ENCODE measurements at regions not wholly inside any gene's neighbourhood (a gene's known extent, or its start where the extent isn't known, plus 50 kb on each side); places are given as distances from the start of the nearest gene placed in this dataset.
"Not testable (repeated sequence)": the region's sequence is repeated elsewhere in the genome, so short reads cannot be mapped to it uniquely, and the experiment has no call there.

DNA sequence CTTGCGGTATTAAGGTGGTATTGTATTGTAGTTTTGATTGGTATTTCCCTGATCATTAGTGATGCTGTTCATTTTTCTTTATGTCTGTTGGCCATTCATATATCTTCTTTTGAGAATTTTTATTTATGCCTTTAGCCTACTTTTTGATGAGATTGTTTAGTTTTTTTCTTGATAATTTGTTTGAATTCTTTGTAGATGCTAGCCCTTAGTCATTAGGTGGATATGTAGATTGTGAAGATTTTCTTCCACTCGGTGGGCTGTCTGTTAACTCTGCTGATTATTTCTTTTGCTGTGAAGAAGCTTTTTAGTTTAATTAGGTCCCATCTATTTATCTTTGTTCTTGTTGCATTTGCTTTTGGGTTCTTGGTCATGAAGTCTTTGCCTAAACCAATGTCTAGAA, 115.4 kb downstream of the VPREB1 start:
- no peak for FAIRE-seq
- no peak for DNase-seq
- Histone ChIP-seq H3K4me1 (ENCODE audit: control insufficient read depth in 3 of 3, insufficient read depth in 2 of 3, low read depth in 1 of 3, low read length in 2 of 3) (peaks cover 0 to 3% (median 0%) of the 10 kb centered on the region in 3 donors), H3K27ac (ENCODE audit: low read depth in 1 of 3, low read length in 2 of 3) (no peak overlapping the region), H3K27me3 (ENCODE audit: control insufficient read depth in 3 of 3, insufficient read depth in 3 of 3, low read length in 3 of 3) (peaks cover 0 to under 1% (median 0%) of the 10 kb centered on the region in 3 donors), H3K9me3 (ENCODE audit: control insufficient read depth in 2 of 2, insufficient read depth in 1 of 2, low read depth in 1 of 2, low read length in 1 of 2) (no peaks in the 10 kb centered on the region), H3K36me3 (ENCODE audit: control insufficient read depth in 3 of 3, insufficient read depth in 2 of 3, low read depth in 1 of 3, low read length in 3 of 3) (no peaks in the 10 kb centered on the region), H3K4me3 (ENCODE audit: low read depth in 1 of 3, low read length in 3 of 3) (no peak overlapping the region)
- WGBS, 3 donors, result 73 to 83% (median 82%) methylated on average over 2 of the region's 2 CpGs

DNA sequence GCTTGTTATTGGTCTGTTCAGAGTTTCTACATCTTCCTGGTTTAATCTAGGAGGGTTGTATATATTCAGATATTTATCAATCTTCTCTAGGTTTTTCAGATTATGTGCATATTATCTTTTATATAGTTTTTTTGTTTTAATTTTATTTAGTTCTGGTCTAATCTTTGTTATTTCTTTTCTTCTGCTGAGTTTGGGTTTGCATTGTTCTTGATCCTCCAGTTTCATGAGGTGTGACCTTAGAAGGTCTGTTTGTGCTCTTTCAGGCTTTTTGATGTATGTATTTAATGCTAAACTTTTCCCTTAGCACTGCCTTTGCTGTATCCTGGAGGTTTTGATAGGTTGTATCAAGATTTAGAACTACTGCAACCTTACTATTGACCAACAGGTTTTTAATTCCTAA, 117.7 kb downstream of the VPREB1 start:
- Histone ChIP-seq H3K27me3 (ENCODE audit: control insufficient read depth in 3 of 3, insufficient read depth in 3 of 3, low read length in 3 of 3) (no peaks in the 10 kb centered on the region), H3K4me1 (ENCODE audit: control insufficient read depth in 3 of 3, insufficient read depth in 2 of 3, low read depth in 1 of 3, low read length in 2 of 3) (peaks cover 0 to 10% (median 0%) of the 10 kb centered on the region in 3 donors), H3K36me3 (ENCODE audit: control insufficient read depth in 3 of 3, insufficient read depth in 2 of 3, low read depth in 1 of 3, low read length in 3 of 3) (no peaks in the 10 kb centered on the region), H3K27ac (ENCODE audit: low read depth in 1 of 3, low read length in 2 of 3) (no peak overlapping the region), H3K9me3 (ENCODE audit: control insufficient read depth in 2 of 2, insufficient read depth in 1 of 2, low read depth in 1 of 2, low read length in 1 of 2) (no peaks in the 10 kb centered on the region), H3K4me3 (ENCODE audit: low read depth in 1 of 3, low read length in 3 of 3) (no peak overlapping the region)
- FAIRE-seq (no peak), DNase-seq (no peak)

DNA sequence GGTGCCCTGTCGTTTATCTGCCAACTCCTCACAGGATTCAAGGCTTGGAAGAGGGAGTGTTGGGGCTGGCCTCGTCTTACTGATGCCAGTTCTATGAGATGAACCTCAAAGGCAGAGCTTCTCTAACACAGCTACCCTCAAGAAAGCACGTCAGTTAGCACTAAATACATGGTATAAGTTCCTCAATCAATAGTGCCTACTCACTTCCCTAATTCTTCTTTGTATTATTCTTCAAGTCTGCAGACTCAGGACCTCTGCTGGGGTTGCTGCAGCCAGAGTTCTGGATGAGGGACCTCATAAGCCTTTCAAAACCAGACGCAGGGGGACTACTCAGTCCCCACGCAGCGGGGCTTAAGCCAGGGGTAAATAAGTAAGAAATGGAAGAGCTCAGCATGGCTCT, 118.3 kb downstream of the VPREB1 start:
- Histone ChIP-seq H3K27me3 (ENCODE audit: control insufficient read depth in 3 of 3, insufficient read depth in 3 of 3, low read length in 3 of 3) (no peaks in the 10 kb centered on the region), H3K4me1 (ENCODE audit: control insufficient read depth in 3 of 3, insufficient read depth in 2 of 3, low read depth in 1 of 3, low read length in 2 of 3) (peaks cover 0 to 10% (median 0%) of the 10 kb centered on the region in 3 donors), H3K27ac (ENCODE audit: low read depth in 1 of 3, low read length in 2 of 3) (no peak overlapping the region), H3K9me3 (ENCODE audit: control insufficient read depth in 2 of 2, insufficient read depth in 1 of 2, low read depth in 1 of 2, low read length in 1 of 2) (no peaks in the 10 kb centered on the region), H3K36me3 (ENCODE audit: control insufficient read depth in 3 of 3, insufficient read depth in 2 of 3, low read depth in 1 of 3, low read length in 3 of 3) (no peaks in the 10 kb centered on the region), H3K4me3 (ENCODE audit: low read depth in 1 of 3, low read length in 3 of 3) (no peak overlapping the region)
- 50 to 62% (median 53%) methylated on average over 6 of the region's 6 CpGs for WGBS, 3 donors
- FAIRE-seq (no peak), DNase-seq (no peak)

DNA sequence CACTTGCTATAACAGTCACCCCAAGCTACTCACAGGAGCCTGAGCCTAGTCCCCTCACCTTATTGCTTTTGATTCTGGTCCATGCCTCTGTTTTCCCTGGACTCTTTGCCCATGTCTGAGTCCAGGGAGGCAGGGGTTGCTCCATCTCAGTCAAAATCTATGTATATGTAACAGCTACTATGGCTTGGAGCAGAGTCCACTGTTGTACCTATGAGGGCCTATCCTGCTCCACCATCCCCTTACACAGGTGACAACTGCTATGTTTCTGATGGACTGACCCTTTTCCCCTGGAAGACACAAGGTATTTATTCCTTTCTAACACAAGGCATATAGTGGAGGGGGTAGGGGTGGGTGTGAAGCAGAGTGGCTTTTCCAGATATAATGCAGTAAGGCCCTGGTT, 119.6 kb downstream of the VPREB1 start:
- Histone ChIP-seq H3K27me3 (ENCODE audit: control insufficient read depth in 3 of 3, insufficient read depth in 3 of 3, low read length in 3 of 3) (no peaks in the 10 kb centered on the region), H3K4me3 (ENCODE audit: low read depth in 1 of 3, low read length in 3 of 3) (no peak overlapping the region), H3K36me3 (ENCODE audit: control insufficient read depth in 3 of 3, insufficient read depth in 2 of 3, low read depth in 1 of 3, low read length in 3 of 3) (no peaks in the 10 kb centered on the region), H3K9me3 (ENCODE audit: control insufficient read depth in 2 of 2, insufficient read depth in 1 of 2, low read depth in 1 of 2, low read length in 1 of 2) (no peaks in the 10 kb centered on the region), H3K27ac (ENCODE audit: low read depth in 1 of 3, low read length in 2 of 3) (no peak overlapping the region), H3K4me1 (ENCODE audit: control insufficient read depth in 3 of 3, insufficient read depth in 2 of 3, low read depth in 1 of 3, low read length in 2 of 3) (peaks cover 0 to 21% (median 0%) of the 10 kb centered on the region in 3 donors)
- no peak for DNase-seq
- no peak for FAIRE-seq

DNA sequence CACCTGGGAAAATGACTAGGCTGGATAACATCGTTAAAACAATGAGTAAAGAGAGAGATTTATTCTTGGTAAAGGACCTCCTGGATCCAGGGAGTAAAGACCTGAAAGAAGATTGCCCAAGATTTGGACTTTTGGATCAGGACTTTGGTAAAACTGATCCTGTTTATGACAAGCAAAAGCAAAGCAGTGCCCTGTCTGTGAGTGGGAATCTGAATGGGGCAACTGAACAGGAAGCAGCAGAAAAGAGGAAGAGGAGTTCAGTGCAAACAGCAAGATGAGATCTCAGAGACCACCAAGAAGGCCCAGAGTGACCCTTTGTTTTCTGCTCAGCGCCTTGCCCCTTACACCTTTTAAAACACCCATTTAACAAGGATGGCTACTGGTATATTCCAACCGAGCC, 122.0 kb downstream of the VPREB1 start:
- Histone ChIP-seq H3K36me3 (ENCODE audit: control insufficient read depth in 3 of 3, insufficient read depth in 2 of 3, low read depth in 1 of 3, low read length in 3 of 3) (no peaks in the 10 kb centered on the region), H3K9me3 (ENCODE audit: control insufficient read depth in 2 of 2, insufficient read depth in 1 of 2, low read depth in 1 of 2, low read length in 1 of 2) (no peaks in the 10 kb centered on the region), H3K4me1 (ENCODE audit: control insufficient read depth in 3 of 3, insufficient read depth in 2 of 3, low read depth in 1 of 3, low read length in 2 of 3) (peaks cover 0 to 30% (median 0%) of the 10 kb centered on the region in 3 donors), H3K4me3 (ENCODE audit: low read depth in 1 of 3, low read length in 3 of 3) (no peak overlapping the region), H3K27ac (ENCODE audit: low read depth in 1 of 3, low read length in 2 of 3) (no peak overlapping the region), H3K27me3 (ENCODE audit: control insufficient read depth in 3 of 3, insufficient read depth in 3 of 3, low read length in 3 of 3) (no peaks in the 10 kb centered on the region)
- DNase-seq (peak in 1 of 2 donors; percentile 55), FAIRE-seq (no peak)
- 26 to 30% (median 30%) methylated on average over 3 of the region's 3 CpGs for WGBS, 3 donors

DNA sequence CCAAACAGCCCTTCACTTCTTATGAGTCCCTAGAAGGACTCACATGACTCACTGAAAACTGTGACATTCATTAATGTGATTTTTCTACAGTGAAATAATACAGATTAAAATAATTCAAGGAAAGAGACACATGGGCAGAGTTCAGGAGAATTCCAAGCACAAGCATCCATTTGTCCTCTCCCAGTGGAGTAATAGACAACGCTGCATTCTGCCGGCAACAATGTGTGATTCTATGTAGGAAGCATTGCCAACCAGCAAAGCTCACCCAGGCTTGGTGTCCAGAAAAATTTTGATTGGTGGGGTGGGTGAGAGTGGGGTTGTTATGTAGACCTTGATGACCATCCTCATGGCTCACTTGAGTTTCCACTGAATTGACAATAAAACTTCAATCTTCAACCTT, 123.9 kb downstream of the VPREB1 start:
- WGBS, 3 donors, result 71 to 80% (median 79%) methylated on average over 2 of the region's 2 CpGs
- Histone ChIP-seq H3K27ac (ENCODE audit: low read depth in 1 of 3, low read length in 2 of 3) (peak overlapping the region in 1 of 3 donors; percentile 83), H3K9me3 (ENCODE audit: control insufficient read depth in 2 of 2, insufficient read depth in 1 of 2, low read depth in 1 of 2, low read length in 1 of 2) (no peaks in the 10 kb centered on the region), H3K4me1 (ENCODE audit: control insufficient read depth in 3 of 3, insufficient read depth in 2 of 3, low read depth in 1 of 3, low read length in 2 of 3) (peaks cover 0 to 30% (median 0%) of the 10 kb centered on the region in 3 donors), H3K4me3 (ENCODE audit: low read depth in 1 of 3, low read length in 3 of 3) (no peak overlapping the region), H3K27me3 (ENCODE audit: control insufficient read depth in 3 of 3, insufficient read depth in 3 of 3, low read length in 3 of 3) (no peaks in the 10 kb centered on the region), H3K36me3 (ENCODE audit: control insufficient read depth in 3 of 3, insufficient read depth in 2 of 3, low read depth in 1 of 3, low read length in 3 of 3) (no peaks in the 10 kb centered on the region)
- DNase-seq, result no peak
- no peak for FAIRE-seq

DNA sequence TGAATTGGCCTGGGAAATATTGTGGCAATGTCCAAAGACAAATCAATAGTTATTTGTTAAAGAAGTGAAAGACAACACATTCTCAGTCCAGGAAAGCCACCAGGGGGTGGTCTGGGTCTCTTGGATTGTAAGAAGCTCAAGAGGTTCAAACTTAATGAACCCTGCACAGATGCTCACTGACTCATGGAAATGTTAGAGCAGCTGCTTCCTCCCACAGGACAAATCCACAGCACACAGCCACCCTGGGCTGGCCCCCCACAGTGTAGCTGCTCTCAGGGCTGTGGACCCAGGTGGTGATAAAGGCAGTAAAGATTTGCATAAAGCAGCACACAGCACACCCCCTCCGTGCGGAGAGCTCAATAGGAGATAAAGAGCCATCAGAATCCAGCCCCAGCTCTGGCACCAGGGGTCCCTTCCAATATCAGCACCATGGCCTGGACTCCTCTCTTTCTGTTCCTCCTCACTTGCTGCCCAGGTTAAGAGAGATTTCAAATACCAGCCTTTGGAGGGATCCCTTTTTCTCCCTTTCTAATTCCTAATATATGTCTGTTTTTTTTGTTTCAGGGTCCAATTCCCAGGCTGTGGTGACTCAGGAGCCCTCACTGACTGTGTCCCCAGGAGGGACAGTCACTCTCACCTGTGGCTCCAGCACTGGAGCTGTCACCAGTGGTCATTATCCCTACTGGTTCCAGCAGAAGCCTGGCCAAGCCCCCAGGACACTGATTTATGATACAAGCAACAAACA, 124.8 kb downstream of the VPREB1 start:
- H3K9me3 ChIP-seq (ENCODE audit: control insufficient read depth in 2 of 2, insufficient read depth in 1 of 2, low read depth in 1 of 2, low read length in 1 of 2); H3K27me3 ChIP-seq (ENCODE audit: control insufficient read depth in 3 of 3, insufficient read depth in 3 of 3, low read length in 3 of 3); H3K4me3 ChIP-seq (ENCODE audit: low read depth in 1 of 3, low read length in 3 of 3); H3K36me3 ChIP-seq (ENCODE audit: control insufficient read depth in 3 of 3, insufficient read depth in 2 of 3, low read depth in 1 of 3, low read length in 3 of 3); FAIRE-seq: not testable (repeated sequence)
- peak; percentile 19 to 89 for DNase-seq
- Histone ChIP-seq H3K27ac (ENCODE audit: low read depth in 1 of 3, low read length in 2 of 3) (peak overlapping the region in 1 of 3 donors; percentile 83), H3K4me1 (ENCODE audit: control insufficient read depth in 3 of 3, insufficient read depth in 2 of 3, low read depth in 1 of 3, low read length in 2 of 3) (peaks cover 0 to 30% (median 0%) of the 10 kb centered on the region in 3 donors)
- WGBS, 3 donors, result 0 to 20% (median 6%) methylated on average over 2 of the region's 2 CpGs

DNA sequence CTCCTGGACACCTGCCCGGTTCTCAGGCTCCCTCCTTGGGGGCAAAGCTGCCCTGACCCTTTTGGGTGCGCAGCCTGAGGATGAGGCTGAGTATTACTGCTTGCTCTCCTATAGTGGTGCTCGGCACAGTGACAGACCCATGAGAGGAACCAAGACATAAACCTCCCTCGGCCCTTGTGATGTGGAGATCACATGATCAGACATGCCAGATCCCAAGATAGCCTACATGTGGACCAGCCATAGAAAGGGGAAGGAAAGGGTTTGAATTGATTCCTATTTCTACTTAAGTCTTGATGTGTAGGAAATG, 125.3 kb downstream of the VPREB1 start:
- Histone ChIP-seq H3K27me3 (ENCODE audit: control insufficient read depth in 3 of 3, insufficient read depth in 3 of 3, low read length in 3 of 3) (no peaks in the 10 kb centered on the region), H3K36me3 (ENCODE audit: control insufficient read depth in 3 of 3, insufficient read depth in 2 of 3, low read depth in 1 of 3, low read length in 3 of 3) (no peaks in the 10 kb centered on the region), H3K9me3 (ENCODE audit: control insufficient read depth in 2 of 2, insufficient read depth in 1 of 2, low read depth in 1 of 2, low read length in 1 of 2) (no peaks in the 10 kb centered on the region), H3K4me1 (ENCODE audit: control insufficient read depth in 3 of 3, insufficient read depth in 2 of 3, low read depth in 1 of 3, low read length in 2 of 3) (peaks cover 0 to 30% (median 0%) of the 10 kb centered on the region in 3 donors), H3K4me3 (ENCODE audit: low read depth in 1 of 3, low read length in 3 of 3) (no peak overlapping the region), H3K27ac (ENCODE audit: low read depth in 1 of 3, low read length in 2 of 3) (peak overlapping the region in 1 of 3 donors; percentile 48)
- DNase-seq, result peak in 1 of 2 donors; percentile 44
- 49 to 58% (median 50%) methylated on average over 4 of the region's 4 CpGs for WGBS, 3 donors
- no peak for FAIRE-seq

DNA sequence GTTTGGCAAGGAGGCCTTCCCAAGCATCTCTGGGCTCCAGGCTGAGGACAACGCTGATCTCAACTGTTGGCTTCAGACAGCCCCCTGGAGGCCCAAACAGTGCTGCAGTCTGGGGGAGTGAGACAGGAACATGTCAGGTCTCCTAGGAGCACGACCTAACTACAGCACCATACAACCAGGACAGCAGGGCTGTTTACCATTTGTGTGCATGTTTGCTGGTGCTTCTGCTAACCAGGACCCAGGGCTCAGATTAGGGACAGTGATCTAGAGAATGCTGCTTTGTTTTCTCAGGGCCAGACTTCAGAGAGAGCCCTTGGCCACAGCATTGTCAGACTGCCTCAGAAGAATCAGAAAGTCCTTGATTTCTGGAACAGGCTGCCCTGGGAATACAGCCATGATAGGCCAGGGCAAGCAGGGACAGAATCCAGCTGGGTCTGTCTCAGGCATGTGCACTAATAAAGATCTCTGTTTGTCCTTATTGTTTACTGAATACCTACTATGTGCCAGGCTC, 126.5 kb downstream of the VPREB1 start:
- 17 to 32% (median 30%) methylated on average over 2 of the region's 2 CpGs for WGBS, 3 donors

More for the DNA sequence above, 126.5 kb downstream of the VPREB1 start:
- Histone ChIP-seq H3K27me3 (ENCODE audit: control insufficient read depth in 3 of 3, insufficient read depth in 3 of 3, low read length in 3 of 3) (no peaks in the 10 kb centered on the region), H3K4me1 (ENCODE audit: control insufficient read depth in 3 of 3, insufficient read depth in 2 of 3, low read depth in 1 of 3, low read length in 2 of 3) (peaks cover 0 to 30% (median 0%) of the 10 kb centered on the region in 3 donors), H3K36me3 (ENCODE audit: control insufficient read depth in 3 of 3, insufficient read depth in 2 of 3, low read depth in 1 of 3, low read length in 3 of 3) (no peaks in the 10 kb centered on the region), H3K27ac (ENCODE audit: low read depth in 1 of 3, low read length in 2 of 3) (no peak overlapping the region), H3K4me3 (ENCODE audit: low read depth in 1 of 3, low read length in 3 of 3) (no peak overlapping the region), H3K9me3 (ENCODE audit: control insufficient read depth in 2 of 2, insufficient read depth in 1 of 2, low read depth in 1 of 2, low read length in 1 of 2) (no peaks in the 10 kb centered on the region)
- no peak for DNase-seq
- no peak for FAIRE-seq

All from small intestine (tissue), 7 donors.